GM19193 (cell line): ENCODE measurements at regions not wholly inside any gene's neighbourhood (a gene's known extent, or its start where the extent isn't known, plus 50 kb on each side); places are given as distances from the start of the nearest gene placed in this dataset.

Source experiments
- POLR2A ChIP-seq: IDR thresholded peaks from 4 replicates; pipeline ENCODE4 v1.6.1; 2011; ENCODE audit not compliant: insufficient read depth, insufficient read length; ENCODE audit errors: extremely low read depth

DNA sequence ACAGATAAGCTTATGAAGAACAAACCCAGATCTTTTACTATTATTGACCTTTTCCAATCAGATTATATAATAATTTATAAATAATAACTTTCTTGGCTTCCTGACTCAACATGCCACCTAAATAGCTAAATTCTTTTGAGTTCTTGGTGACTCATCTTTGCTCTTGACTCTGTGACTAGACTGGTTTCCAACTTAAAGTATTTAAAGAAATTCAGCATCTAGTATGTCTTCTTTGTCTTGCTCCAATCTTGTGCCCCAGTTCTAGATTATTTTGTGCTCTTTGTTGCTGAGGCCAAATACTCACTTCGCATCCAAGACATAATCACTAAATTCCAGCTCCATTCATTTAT is 483.2 kb upstream of the TBL1XR1 start:
- TF ChIP-seq POLR2A = no peak

DNA sequence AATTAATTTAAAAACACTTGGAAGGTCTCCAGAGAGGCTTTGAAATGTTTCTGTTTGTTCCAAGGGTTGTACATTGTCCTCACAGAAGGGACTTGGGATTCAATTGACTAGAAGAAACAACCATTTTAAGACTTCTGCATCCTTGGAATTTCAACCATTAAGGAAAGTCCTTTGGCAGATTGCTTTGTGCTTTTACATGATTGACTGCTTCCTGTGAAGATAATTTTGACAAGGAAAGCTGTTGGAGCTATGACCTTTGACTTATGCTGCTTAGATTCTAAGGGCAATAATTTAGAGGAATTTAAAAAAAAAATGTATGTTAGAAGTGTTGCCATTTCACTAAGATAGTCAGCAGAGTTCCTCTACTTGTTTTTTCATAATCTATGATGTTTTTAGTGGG is 483.9 kb upstream of the TBL1XR1 start:
- TF ChIP-seq POLR2A = no peak

DNA sequence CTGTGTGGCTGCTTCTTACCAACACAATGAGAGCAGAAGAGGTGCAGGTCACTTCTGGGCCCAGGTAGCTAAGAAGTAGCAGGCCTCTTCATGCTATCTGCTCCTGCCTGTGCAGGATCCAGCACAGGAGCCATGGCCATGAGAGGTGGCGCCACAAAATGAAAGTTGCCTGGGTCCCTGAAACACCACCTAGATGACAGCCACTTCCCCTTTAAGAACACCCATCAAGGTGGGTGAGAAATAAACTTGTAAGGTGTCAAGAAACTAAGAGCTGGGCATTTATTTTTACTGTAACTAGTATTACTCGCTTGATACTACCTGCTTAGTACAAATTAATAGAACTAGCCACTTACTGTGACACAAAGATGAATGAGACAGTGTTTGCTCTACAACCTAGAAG is 484.6 kb upstream of the TBL1XR1 start:
- no peak for TF ChIP-seq POLR2A

DNA sequence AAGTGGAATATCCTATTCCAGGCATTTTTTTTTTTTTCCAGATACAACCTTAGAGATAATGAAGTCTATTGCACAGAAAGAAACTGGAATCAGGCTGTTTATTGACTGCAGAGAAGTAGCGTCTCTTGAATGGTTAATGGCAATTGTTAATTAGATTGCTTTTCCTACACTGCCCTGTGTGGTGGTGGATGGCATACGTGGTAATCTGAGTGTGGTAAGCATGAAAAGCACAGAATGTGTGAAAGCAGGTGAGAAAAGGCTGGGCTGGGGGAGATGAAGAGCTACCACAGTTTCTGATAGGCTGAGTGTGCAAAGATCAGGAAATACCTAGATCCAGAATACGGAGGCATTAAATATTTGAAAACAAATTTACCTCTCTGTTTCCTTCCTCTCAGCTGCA is 486.3 kb upstream of the TBL1XR1 start:
- TF ChIP-seq POLR2A = no peak

DNA sequence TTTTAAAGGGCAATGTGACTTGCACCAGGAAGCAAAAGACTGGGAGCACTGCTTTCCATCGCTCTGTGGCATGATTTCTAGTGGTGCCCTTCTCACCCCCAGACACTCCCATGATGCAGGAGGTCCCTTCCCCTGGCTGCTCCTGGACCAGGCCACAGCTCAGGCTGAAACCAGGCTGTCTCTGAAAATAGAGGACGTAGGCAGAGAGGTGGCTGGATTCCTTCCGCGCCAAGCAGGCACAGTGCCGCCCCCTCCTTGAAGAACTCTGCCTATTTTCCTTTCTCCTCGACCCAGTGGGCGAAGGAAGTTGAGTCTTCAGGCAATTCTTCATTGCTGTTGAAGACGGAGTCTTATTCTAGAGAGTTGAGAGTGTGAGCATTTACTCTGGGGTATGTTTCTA is 489.4 kb upstream of the TBL1XR1 start:
- no peak for TF ChIP-seq POLR2A

DNA sequence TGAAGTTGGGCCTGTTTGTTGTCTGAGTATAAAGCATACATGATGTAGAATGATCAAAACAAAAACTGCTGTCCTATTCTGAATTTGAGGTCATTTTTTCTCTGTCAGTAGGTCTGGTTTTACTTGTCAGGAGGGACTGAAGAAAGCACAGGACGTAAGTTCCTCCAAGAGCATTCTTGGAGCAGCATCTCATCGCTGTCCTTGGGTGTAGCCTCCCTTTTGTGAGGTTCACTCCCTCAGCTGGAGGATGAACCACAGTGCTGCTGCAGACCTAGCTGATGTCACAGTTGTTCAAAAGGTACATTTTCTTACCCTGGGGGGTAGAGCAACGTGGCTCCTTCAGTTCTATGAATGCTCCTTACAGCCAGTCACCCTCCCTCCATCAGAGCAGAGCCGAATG is 490.0 kb upstream of the TBL1XR1 start:
- TF ChIP-seq POLR2A = no peak

DNA sequence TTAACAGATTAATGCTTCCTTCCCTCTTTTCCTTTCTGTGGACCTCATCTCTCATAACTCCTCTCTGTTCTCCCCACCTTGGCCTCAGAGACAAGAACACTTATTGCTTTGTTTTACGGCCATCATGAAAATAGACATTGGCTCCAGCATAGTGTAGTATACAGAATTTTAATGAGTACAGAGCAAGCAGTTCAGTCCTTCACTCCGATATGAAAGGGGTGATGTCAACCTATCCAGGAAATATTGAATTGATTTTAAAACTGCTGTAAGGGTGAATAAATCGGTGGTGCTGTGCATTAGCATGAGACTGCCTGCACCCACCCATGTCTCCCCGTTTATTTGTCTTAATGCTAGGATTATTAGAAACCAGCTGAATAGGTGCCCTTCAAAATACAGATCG is 490.9 kb upstream of the TBL1XR1 start:
- no peak for TF ChIP-seq POLR2A

DNA sequence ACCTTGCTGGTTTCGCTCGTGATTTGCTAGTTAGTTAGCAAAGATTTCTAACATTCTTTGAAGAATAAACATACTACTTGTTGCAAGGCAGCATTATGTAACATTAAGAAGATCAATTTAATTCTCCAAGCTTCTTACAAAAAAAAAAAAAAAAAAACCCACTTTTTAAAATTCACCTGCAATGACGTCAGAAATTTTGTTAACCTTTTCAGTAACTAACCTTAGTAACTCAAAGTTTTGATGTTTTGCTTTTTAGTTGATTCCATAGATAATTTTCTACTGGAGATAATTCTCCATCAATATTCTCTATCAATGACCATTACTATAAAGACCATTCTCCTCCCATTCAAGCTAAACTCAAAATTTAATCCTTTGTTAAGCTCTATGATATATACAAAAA is 491.8 kb upstream of the TBL1XR1 start:
- TF ChIP-seq POLR2A = no peak

DNA sequence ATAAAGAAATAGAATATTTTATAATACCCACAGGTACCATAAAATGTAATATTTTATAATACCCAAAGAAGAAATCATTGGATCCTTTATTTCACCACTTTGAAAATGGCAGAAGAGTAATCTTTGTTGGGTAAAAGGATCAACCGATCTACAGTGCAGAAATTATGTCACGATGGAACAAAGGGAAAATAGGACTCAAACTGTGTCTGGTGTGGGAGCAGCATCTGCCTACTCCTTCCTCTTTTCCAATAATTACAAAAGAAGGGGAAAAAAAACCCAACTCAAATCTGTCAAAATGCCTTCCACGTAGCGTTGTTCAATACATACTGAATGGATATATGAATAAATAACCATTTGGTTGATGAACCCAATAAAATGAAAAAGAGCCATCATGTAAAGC is 492.6 kb upstream of the TBL1XR1 start:
- no peak for TF ChIP-seq POLR2A

DNA sequence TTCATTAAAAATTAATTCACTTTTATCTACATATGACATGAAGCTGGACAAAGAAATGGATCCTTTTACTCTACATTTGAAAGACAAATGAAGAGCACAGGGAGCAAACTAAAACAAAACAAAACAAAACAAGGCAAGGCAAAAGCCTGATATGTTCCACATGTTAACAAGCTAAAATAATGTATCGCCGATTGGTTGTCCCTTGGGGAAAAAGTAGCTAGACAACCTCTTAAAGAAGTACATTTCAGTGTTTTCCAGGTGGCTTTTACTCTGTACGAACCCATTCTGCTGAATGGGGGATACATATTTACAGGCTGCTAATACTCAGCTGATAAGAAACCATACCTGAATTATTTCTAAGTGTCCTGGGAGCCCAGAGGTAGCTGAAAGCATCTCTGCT is 493.0 kb upstream of the TBL1XR1 start:
- TF ChIP-seq POLR2A = no peak

DNA sequence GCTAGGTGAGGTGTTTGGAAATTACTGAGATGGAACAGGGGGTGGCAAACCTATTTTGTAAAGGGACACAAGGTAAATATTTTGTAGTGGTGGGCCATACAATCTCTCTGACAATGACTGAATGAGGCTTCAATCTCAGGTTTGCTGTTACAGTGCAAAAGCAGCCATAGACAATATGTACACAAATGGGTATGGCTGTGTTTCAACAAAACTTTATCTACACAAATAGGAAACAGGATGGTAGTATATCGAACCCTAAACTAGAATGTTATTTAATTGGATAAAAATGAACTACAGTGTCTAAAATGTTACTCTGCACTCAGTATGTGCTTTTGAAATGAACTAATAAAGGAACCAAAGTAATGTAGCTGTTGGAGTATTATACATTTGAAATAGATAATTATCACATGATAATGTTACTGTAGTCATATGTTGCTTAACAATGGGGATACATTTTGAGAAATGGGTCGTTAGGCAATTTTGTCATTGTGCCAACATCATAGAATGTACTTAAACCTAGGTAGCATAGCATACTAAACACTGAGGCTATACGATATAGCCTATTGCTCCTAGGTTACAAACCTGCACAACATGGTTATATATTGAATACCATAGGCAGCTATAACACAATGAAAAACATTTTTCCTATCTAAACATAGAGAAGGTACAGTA is 495.2 kb upstream of the TBL1XR1 start:
- no peak for TF ChIP-seq POLR2A

DNA sequence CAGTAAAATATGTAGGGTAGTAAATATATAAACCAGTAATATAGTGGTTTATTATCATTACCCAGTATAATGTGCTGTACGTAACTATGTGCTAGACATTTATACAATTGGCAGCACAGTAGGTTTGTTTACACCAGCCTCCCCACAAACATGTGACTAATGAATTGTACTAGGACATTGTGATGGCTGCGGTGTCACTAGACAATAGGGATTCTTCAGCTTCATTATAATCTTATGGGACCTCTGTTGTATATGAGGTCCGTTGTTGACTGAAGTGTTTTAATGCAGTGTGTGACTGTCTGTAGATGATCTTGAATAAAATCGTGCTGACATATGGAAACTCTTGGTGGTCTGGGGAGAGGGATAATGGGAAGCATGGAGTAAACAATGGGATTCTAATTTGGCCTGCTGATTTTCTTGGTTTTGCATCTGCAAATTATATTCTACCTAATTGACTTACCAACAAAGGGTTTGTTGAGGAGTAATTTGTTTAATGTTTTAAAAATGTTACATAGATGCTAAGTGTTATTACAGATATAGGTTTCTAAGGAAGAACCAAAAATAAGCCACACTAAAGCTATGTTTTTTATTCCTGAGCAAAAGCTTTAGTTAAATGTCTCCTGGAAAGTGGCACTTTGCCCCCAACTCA is 496.5 kb upstream of the TBL1XR1 start:
- TF ChIP-seq POLR2A = no peak

DNA sequence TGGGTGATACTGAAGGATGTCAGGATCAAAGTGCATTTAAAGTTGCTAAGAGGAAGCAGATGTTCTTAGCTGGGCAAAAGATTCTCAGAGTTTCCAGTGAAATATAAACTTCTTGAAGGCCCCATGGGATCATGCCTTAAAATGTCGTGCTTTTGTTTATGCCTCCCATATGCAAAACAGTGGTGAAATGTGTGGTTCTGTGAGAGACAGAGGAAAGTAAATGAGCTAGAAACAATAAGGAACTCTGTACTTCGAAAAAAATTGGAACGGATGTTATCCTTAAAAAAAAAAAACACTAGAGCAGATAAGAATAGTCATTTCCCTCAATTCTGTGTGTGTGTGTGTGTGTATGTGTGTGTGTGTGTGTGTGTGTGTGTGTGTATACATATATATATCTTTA is 497.0 kb upstream of the TBL1XR1 start:
- TF ChIP-seq POLR2A = no peak

DNA sequence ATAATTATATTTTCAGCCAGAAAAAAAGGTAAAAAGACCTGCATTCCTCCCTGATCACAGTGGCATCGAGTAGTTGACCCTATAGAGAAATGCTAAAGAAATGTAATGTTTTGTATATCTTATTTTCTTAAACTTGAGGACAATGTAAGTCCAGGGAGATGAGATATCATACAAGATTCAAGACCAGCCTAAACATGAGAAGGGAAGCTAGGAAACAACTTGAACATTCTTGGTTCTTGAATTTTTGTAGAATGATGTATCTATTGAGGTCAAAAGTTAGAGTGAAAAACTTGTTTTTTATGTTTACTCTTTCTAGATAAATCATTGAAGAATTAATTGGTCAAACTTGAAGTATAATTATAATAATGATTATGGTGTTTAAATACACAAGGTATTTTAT is 497.7 kb upstream of the TBL1XR1 start:
- TF ChIP-seq POLR2A = no peak

DNA sequence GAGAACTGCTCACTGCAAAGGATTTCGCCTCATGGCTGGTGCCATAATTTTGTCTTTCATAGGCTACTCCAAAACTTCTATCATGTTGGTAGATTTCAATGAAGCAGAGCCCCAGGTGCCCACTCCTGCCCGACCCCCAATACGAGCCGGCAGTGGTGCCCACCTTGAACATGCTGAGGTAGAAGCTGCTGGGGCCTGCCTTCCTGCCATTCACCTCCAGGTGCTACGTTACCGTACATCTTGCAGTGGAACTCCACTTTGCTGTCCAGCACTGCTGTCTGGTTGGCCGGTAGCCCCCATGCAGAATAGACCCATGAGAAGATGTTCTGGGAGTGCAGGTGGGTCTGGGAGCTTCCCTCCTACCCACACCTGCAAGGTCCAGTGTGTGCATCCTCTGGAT is 502.8 kb upstream of the TBL1XR1 start:
- TF ChIP-seq POLR2A = no peak

DNA sequence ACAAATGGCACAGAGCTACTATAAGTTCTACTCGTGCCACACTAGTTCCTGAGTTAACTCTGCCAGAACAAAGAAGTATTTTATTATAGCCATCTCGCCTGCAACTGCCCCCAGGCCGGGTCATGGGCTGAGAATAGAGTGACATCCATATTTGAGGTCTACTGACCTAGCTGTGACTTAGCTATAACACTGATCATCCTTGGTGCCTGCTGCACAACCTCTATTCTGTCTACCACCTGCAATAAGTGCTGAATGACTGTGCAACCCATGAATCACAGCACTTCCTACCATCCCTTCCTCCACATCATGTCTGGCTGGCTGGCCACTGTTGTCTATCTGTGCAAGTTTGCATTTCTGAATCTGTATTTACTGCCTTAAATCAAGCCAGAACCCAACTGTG is 506.5 kb upstream of the TBL1XR1 start:
- TF ChIP-seq POLR2A = no peak
